ENCODE measurements at regions not wholly inside any gene's neighbourhood (a gene's known extent, or its start where the extent isn't known, plus 50 kb on each side); places are given as distances from the start of the nearest gene placed in this dataset.
A peak's percentile ranks its signal among the peaks of the same experiment; 100 is the strongest.

DNA sequence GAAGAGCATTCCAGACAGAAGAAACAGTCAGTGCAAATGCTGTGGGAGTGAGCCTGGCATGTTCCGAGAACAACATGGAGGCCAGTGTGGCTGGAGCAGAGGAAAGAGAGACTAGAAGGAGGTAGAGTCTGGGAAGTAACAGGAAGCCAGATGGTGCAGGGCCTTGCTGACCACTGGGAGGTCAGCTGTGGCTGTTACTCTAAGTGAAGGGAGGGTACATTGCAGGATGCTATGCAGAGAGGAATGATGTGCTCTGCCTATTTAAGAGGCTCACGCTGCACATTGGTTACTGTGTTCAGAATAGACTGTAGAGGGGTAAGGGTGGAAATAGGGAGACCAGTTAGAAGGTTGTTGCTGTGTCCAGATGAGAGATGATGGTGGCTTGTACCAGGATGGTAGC is 88.6 kb upstream of the CACNA1E start:
- Histone ChIP-seq H3K18ac (ENCODE audit: low read length) (no peak overlapping the region), H2AK5ac (ENCODE audit: low read length) (no peak overlapping the region), H3K4me2 (ENCODE audit: low read length) (no peak overlapping the region), H3K14ac (ENCODE audit: low read length) (no peak overlapping the region), H3K27ac (ENCODE audit: low read depth, low read length) (no peak overlapping the region), H3K36me3 (ENCODE audit: control insufficient read depth in 1 of 2, insufficient read depth in 2 of 2, low read length in 2 of 2) (no peaks in the 10 kb centered on the region), H3K79me2 (ENCODE audit: control insufficient read depth, insufficient read depth, low read length, poor library complexity) (no peaks in the 10 kb centered on the region), H3K9ac (ENCODE audit: low read length) (no peak overlapping the region), H3K4ac (ENCODE audit: low read depth, low read length) (no peak overlapping the region), H2BK12ac (ENCODE audit: low read length) (no peak overlapping the region), H2BK120ac (ENCODE audit: insufficient read depth, low read length, poor library complexity) (no peak overlapping the region), H3K79me1 (ENCODE audit: low read length) (no peaks in the 10 kb centered on the region), H4K12ac (ENCODE audit: low read depth, low read length) (no peak overlapping the region), H2AFZ (ENCODE audit: insufficient read depth, low read length, poor library complexity) (no peak overlapping the region), H3K9me3 (ENCODE audit: insufficient read depth, low read depth, low read length) (no peaks in the 10 kb centered on the region), H3K4me1 (ENCODE audit: control insufficient read depth in 1 of 2, insufficient read depth in 2 of 2, low read length in 2 of 2) (no peaks in the 10 kb centered on the region), H4K8ac (ENCODE audit: low read depth, low read length) (no peak overlapping the region), H3K23ac (ENCODE audit: low read length) (no peak overlapping the region), H3K4me3 (ENCODE audit: low read depth, low read length) (no peak overlapping the region), H2BK5ac (ENCODE audit: low read depth, low read length, poor library complexity) (no peak overlapping the region), H3K27me3 (ENCODE audit: insufficient read depth, low read length) (no peaks in the 10 kb centered on the region), H4K91ac (ENCODE audit: low read depth, low read length) (no peak overlapping the region)
- peak in 1 of 2 donors; percentile 5 for DNase-seq
- no CpG with 5 or more reads among the region's 2 CpGs for WGBS (ENCODE audit: extremely low coverage, insufficient coverage, insufficient read length)

GRCh38 chr1:181396171-181396670 is 87.1 kb upstream of the CACNA1E start:
- H2BK12ac ChIP-seq (ENCODE audit: low read length), result no peak overlapping the region
- no peaks in the 10 kb centered on the region for H3K9me3 ChIP-seq (ENCODE audit: insufficient read depth, low read depth, low read length)
- no peak overlapping the region for H4K91ac ChIP-seq (ENCODE audit: low read depth, low read length)
- no peak overlapping the region for H3K4me2 ChIP-seq (ENCODE audit: low read length)
- no peaks in the 10 kb centered on the region for H3K79me2 ChIP-seq (ENCODE audit: control insufficient read depth, insufficient read depth, low read length, poor library complexity)
- H3K4ac ChIP-seq (ENCODE audit: low read depth, low read length), result no peak overlapping the region
- H3K79me1 ChIP-seq (ENCODE audit: low read length), result no peaks in the 10 kb centered on the region
- H3K27ac ChIP-seq (ENCODE audit: low read depth, low read length), result no peak overlapping the region
- H3K14ac ChIP-seq (ENCODE audit: low read length), result no peak overlapping the region
- H3K9ac ChIP-seq (ENCODE audit: low read length), result no peak overlapping the region
- H3K27me3 ChIP-seq (ENCODE audit: insufficient read depth, low read length), result no peaks in the 10 kb centered on the region
- H2AK5ac ChIP-seq (ENCODE audit: low read length), result no peak overlapping the region
- H4K8ac ChIP-seq (ENCODE audit: low read depth, low read length), result no peak overlapping the region
- no peak for DNase-seq
- H2BK5ac ChIP-seq (ENCODE audit: low read depth, low read length, poor library complexity), result no peak overlapping the region
- no peak overlapping the region for H2BK120ac ChIP-seq (ENCODE audit: insufficient read depth, low read length, poor library complexity)
- no peak overlapping the region for H2AFZ ChIP-seq (ENCODE audit: insufficient read depth, low read length, poor library complexity)
- no peak overlapping the region for H3K23ac ChIP-seq (ENCODE audit: low read length)
- WGBS (ENCODE audit: extremely low coverage, insufficient coverage, insufficient read length), result no CpG with 5 or more reads among the region's 5 CpGs
- no peak overlapping the region for H3K18ac ChIP-seq (ENCODE audit: low read length)
- no peaks in the 10 kb centered on the region for H3K36me3 ChIP-seq (ENCODE audit: control insufficient read depth in 1 of 2, insufficient read depth in 2 of 2, low read length in 2 of 2)
- H4K12ac ChIP-seq (ENCODE audit: low read depth, low read length), result no peak overlapping the region
- no peak overlapping the region for H3K4me3 ChIP-seq (ENCODE audit: low read depth, low read length)
- no peaks in the 10 kb centered on the region for H3K4me1 ChIP-seq (ENCODE audit: control insufficient read depth in 1 of 2, insufficient read depth in 2 of 2, low read length in 2 of 2)

GRCh38 chr1:181396811-181397210 is 86.5 kb upstream of the CACNA1E start:
- WGBS (ENCODE audit: extremely low coverage, insufficient coverage, insufficient read length), result no CpG with 5 or more reads among the region's 1 CpG
- no peak overlapping the region for H3K4me2 ChIP-seq (ENCODE audit: low read length)
- H3K4ac ChIP-seq (ENCODE audit: low read depth, low read length), result no peak overlapping the region
- no peak overlapping the region for H2BK5ac ChIP-seq (ENCODE audit: low read depth, low read length, poor library complexity)
- no peak for DNase-seq
- H3K79me1 ChIP-seq (ENCODE audit: low read length), result no peaks in the 10 kb centered on the region
- H3K79me2 ChIP-seq (ENCODE audit: control insufficient read depth, insufficient read depth, low read length, poor library complexity), result no peaks in the 10 kb centered on the region
- no peak overlapping the region for H4K12ac ChIP-seq (ENCODE audit: low read depth, low read length)
- H2BK120ac ChIP-seq (ENCODE audit: insufficient read depth, low read length, poor library complexity), result no peak overlapping the region
- no peak overlapping the region for H3K4me3 ChIP-seq (ENCODE audit: low read depth, low read length)
- no peak overlapping the region for H3K18ac ChIP-seq (ENCODE audit: low read length)
- no peak overlapping the region for H2AFZ ChIP-seq (ENCODE audit: insufficient read depth, low read length, poor library complexity)
- H3K9me3 ChIP-seq (ENCODE audit: insufficient read depth, low read depth, low read length), result no peaks in the 10 kb centered on the region
- H3K23ac ChIP-seq (ENCODE audit: low read length), result no peak overlapping the region
- H4K91ac ChIP-seq (ENCODE audit: low read depth, low read length), result no peak overlapping the region
- no peaks in the 10 kb centered on the region for H3K36me3 ChIP-seq (ENCODE audit: control insufficient read depth in 1 of 2, insufficient read depth in 2 of 2, low read length in 2 of 2)
- no peaks in the 10 kb centered on the region for H3K27me3 ChIP-seq (ENCODE audit: insufficient read depth, low read length)
- H2BK12ac ChIP-seq (ENCODE audit: low read length), result no peak overlapping the region
- H3K27ac ChIP-seq (ENCODE audit: low read depth, low read length), result no peak overlapping the region
- no peaks in the 10 kb centered on the region for H3K4me1 ChIP-seq (ENCODE audit: control insufficient read depth in 1 of 2, insufficient read depth in 2 of 2, low read length in 2 of 2)
- H4K8ac ChIP-seq (ENCODE audit: low read depth, low read length), result no peak overlapping the region
- no peak overlapping the region for H3K14ac ChIP-seq (ENCODE audit: low read length)
- no peak overlapping the region for H3K9ac ChIP-seq (ENCODE audit: low read length)
- H2AK5ac ChIP-seq (ENCODE audit: low read length), result no peak overlapping the region

DNA sequence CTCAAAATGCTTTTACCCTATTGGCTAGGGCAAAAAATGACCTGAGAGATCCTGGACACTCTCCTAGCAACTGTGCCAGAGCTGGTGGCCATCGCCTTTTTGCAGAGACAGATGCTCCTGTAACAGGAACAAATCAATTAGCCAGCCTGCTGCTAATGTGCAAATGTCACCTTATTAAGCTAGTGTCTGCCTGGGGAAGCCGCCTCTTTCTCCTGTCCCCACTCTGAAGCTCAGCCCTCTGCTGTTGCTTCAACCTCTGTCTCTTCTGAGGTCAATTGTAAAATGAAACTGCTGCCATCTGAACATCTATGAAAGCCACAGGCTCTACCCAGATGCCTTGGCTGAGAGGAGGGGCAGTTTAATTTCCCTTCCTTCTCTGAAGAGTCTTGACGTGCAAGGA is 85.5 kb upstream of the CACNA1E start:
- Histone ChIP-seq H3K4ac (ENCODE audit: low read depth, low read length) (no peak overlapping the region), H2BK120ac (ENCODE audit: insufficient read depth, low read length, poor library complexity) (no peak overlapping the region), H3K27me3 (ENCODE audit: insufficient read depth, low read length) (no peaks in the 10 kb centered on the region), H3K23ac (ENCODE audit: low read length) (no peak overlapping the region), H3K79me1 (ENCODE audit: low read length) (no peaks in the 10 kb centered on the region), H3K4me1 (ENCODE audit: control insufficient read depth in 1 of 2, insufficient read depth in 2 of 2, low read length in 2 of 2) (no peaks in the 10 kb centered on the region), H2BK5ac (ENCODE audit: low read depth, low read length, poor library complexity) (no peak overlapping the region), H4K91ac (ENCODE audit: low read depth, low read length) (no peak overlapping the region), H3K27ac (ENCODE audit: low read depth, low read length) (no peak overlapping the region), H3K36me3 (ENCODE audit: control insufficient read depth in 1 of 2, insufficient read depth in 2 of 2, low read length in 2 of 2) (no peaks in the 10 kb centered on the region), H3K9ac (ENCODE audit: low read length) (no peak overlapping the region), H4K8ac (ENCODE audit: low read depth, low read length) (no peak overlapping the region), H3K79me2 (ENCODE audit: control insufficient read depth, insufficient read depth, low read length, poor library complexity) (no peaks in the 10 kb centered on the region), H2AK5ac (ENCODE audit: low read length) (no peak overlapping the region), H2BK12ac (ENCODE audit: low read length) (no peak overlapping the region), H3K9me3 (ENCODE audit: insufficient read depth, low read depth, low read length) (no peaks in the 10 kb centered on the region), H3K4me3 (ENCODE audit: low read depth, low read length) (no peak overlapping the region), H3K18ac (ENCODE audit: low read length) (no peak overlapping the region), H4K12ac (ENCODE audit: low read depth, low read length) (no peak overlapping the region), H3K4me2 (ENCODE audit: low read length) (no peak overlapping the region), H3K14ac (ENCODE audit: low read length) (no peak overlapping the region), H2AFZ (ENCODE audit: insufficient read depth, low read length, poor library complexity) (no peak overlapping the region)
- DNase-seq, result no peak
- WGBS (ENCODE audit: extremely low coverage, insufficient coverage, insufficient read length), result no CpG with 5 or more reads among the region's 3 CpGs

Measured in trophoblast cell (in vitro differentiated cells and primary cell).